Loucy (cell line): ENCODE measurements at regions not wholly inside any gene's neighbourhood (a gene's known extent, or its start where the extent isn't known, plus 50 kb on each side); places are given as distances from the start of the nearest gene placed in this dataset.

Experiments
- H2AFZ ChIP-seq: fragments of 200-600 bp; sonication (generic); 2 replicates; pipeline ENCODE4 v1.6.0; 2016; ENCODE audit warnings: antibody characterized with exemption, mild to moderate bottlenecking, low read length, moderate library complexity
- H3F3A ChIP-seq: fragments of 200-600 bp; 2 replicates; pipeline ENCODE4 v1.6.0; 2016; ENCODE audit warnings: antibody characterized with exemption, low read depth, mild to moderate bottlenecking
- H3K27me3 ChIP-seq: fragments of 200-600 bp; sonication (generic); 2 replicates; pipeline ENCODE4 v1.6.1; 2014; ENCODE audit warnings: low read length, mild to moderate bottlenecking; ENCODE audit not compliant: insufficient read depth, poor library complexity, severe bottlenecking
- H3K36me3 ChIP-seq: fragments of 200-600 bp; sonication (generic); 2 replicates; pipeline ENCODE4 v1.6.1; 2016; ENCODE audit warnings: low read length; ENCODE audit not compliant: insufficient read depth
- H3K4me1 ChIP-seq: fragments of 200-600 bp; sonication (generic); 2 replicates; pipeline ENCODE4 v1.5.1; 2014; ENCODE audit warnings: low read length, mild to moderate bottlenecking; ENCODE audit not compliant: insufficient read depth, poor library complexity, severe bottlenecking
- H3K4me2 ChIP-seq: fragments of 200-600 bp; sonication (generic); 2 replicates; pipeline ENCODE4 v1.6.0; 2014; ENCODE audit warnings: antibody characterized with exemption, low read length, low read depth, mild to moderate bottlenecking; ENCODE audit not compliant: poor library complexity, severe bottlenecking
- H3K4me3 ChIP-seq: fragments of 200-600 bp; sonication (generic); 2 replicates; pipeline ENCODE4 v1.5.1; 2014; ENCODE audit warnings: low read length, mild to moderate bottlenecking, mixed read lengths; ENCODE audit not compliant: poor library complexity, severe bottlenecking
- H3K79me2 ChIP-seq: fragments of 200-600 bp; sonication (generic); 2 replicates; pipeline ENCODE4 v1.6.1; 2014; ENCODE audit warnings: low read length; ENCODE audit not compliant: insufficient read depth
- H3K9ac ChIP-seq: fragments of 200-600 bp; sonication (generic); 2 replicates; pipeline ENCODE4 v1.6.0; 2014; ENCODE audit warnings: mild to moderate bottlenecking, low read depth, low read length, moderate library complexity; ENCODE audit not compliant: poor library complexity, severe bottlenecking
- H3K9me2 ChIP-seq: fragments of 200-600 bp; sonication (generic); replicated peaks from 2 replicates; pipeline ENCODE4 v1.6.1; 2016; ENCODE audit warnings: low read depth, low read length, mixed read lengths
- H3K9me3 ChIP-seq: fragments of 200-600 bp; sonication (generic); 2 replicates; pipeline ENCODE4 v1.6.1; 2014; ENCODE audit warnings: mild to moderate bottlenecking, antibody characterized with exemption, low read length, low read depth; ENCODE audit not compliant: insufficient read depth
- H4K20me1 ChIP-seq: fragments of 200-600 bp; sonication (generic); 2 replicates; pipeline ENCODE4 v1.6.0; 2014; ENCODE audit warnings: antibody characterized with exemption, low read length, mild to moderate bottlenecking; ENCODE audit not compliant: insufficient read depth, poor library complexity, severe bottlenecking
- CTCF ChIP-seq: fragments of 200-600 bp; sonication (generic); conservative IDR thresholded peaks from 2 replicates; pipeline ENCODE4 v1.5.1; 2014; ENCODE audit warnings: mild to moderate bottlenecking, antibody characterized with exemption, low read length
- EZH2phosphoT487 ChIP-seq: fragments of 200-600 bp; IDR thresholded peaks from 2 replicates; pipeline ENCODE4 v1.6.1; 2018; ENCODE audit warnings: antibody characterized with exemption, mild to moderate bottlenecking, moderate library complexity, borderline replicate concordance

- Histone ChIP-seq H3K27me3 (no peaks in the 10 kb centered on the region), H3F3A (no peaks in the 10 kb centered on the region), H3K4me3 (no peak overlapping the region), H3K79me2 (no peaks in the 10 kb centered on the region), H2AFZ (no peak overlapping the region), H3K9me2 (no peaks in the 10 kb centered on the region), H3K36me3 (no peaks in the 10 kb centered on the region), H4K20me1 (no peaks in the 10 kb centered on the region), H3K4me1 (no peaks in the 10 kb centered on the region), H3K9ac (no peak overlapping the region), H3K9me3 (no peaks in the 10 kb centered on the region), H3K4me2 (no peak overlapping the region)
- no peak for TF ChIP-seq CTCF
- no peak for TF ChIP-seq EZH2phosphoT487
These were observed 142.5 kb upstream of the MAGI3 start for GRCh38 chr1:113247782-113248181.

GRCh38 chr1:113248494-113248893 lies 141.8 kb upstream of the MAGI3 start:
- no peaks in the 10 kb centered on the region for H3K27me3 ChIP-seq
- TF ChIP-seq CTCF (no peak), EZH2phosphoT487 (no peak)
- H4K20me1 ChIP-seq, result no peaks in the 10 kb centered on the region
- H3K36me3 ChIP-seq, result no peaks in the 10 kb centered on the region
- H3K79me2 ChIP-seq, result no peaks in the 10 kb centered on the region
- no peaks in the 10 kb centered on the region for H3K9me3 ChIP-seq
- H3F3A ChIP-seq, result no peaks in the 10 kb centered on the region
- H3K4me1 ChIP-seq, result no peaks in the 10 kb centered on the region
- H3K4me2 ChIP-seq, result no peak overlapping the region
- H2AFZ ChIP-seq, result no peak overlapping the region
- no peaks in the 10 kb centered on the region for H3K9me2 ChIP-seq
- no peak overlapping the region for H3K9ac ChIP-seq
- H3K4me3 ChIP-seq, result no peak overlapping the region

GRCh38 chr1:113250161-113250560 lies 140.2 kb upstream of the MAGI3 start:
- H3K36me3 ChIP-seq, result no peaks in the 10 kb centered on the region
- no peaks in the 10 kb centered on the region for H3K4me1 ChIP-seq
- H3K27me3 ChIP-seq, result no peaks in the 10 kb centered on the region
- no peak overlapping the region for H2AFZ ChIP-seq
- H4K20me1 ChIP-seq, result no peaks in the 10 kb centered on the region
- no peaks in the 10 kb centered on the region for H3K79me2 ChIP-seq
- no peak overlapping the region for H3K9ac ChIP-seq
- H3K9me2 ChIP-seq, result no peaks in the 10 kb centered on the region
- no peak overlapping the region for H3K4me2 ChIP-seq
- no peaks in the 10 kb centered on the region for H3F3A ChIP-seq
- H3K4me3 ChIP-seq, result no peak overlapping the region
- no peak for TF ChIP-seq EZH2phosphoT487
- no peak for TF ChIP-seq CTCF
- no peaks in the 10 kb centered on the region for H3K9me3 ChIP-seq
